COLO829 (cell line): ENCODE measurements at regions not wholly inside any gene's neighbourhood (a gene's known extent, or its start where the extent isn't known, plus 50 kb on each side); places are given as distances from the start of the nearest gene placed in this dataset.
"Not testable (repeated sequence)": the region's sequence is repeated elsewhere in the genome, so short reads cannot be mapped to it uniquely, and the experiment has no call there.

ENCODE experiments used
- DNase-seq: peaks from one replicate; pipeline ENCODE4 v3.0.0; 2012; ENCODE audit warnings: low spot score

GRCh38 chr17:20633268-20634059 is 53.9 kb downstream of the CDRT15L2 start:
- not testable (repeated sequence) for DNase-seq

GRCh38 chr17:20640147-20640546 is 60.6 kb downstream of the CDRT15L2 start:
- not testable (repeated sequence) for DNase-seq

DNA sequence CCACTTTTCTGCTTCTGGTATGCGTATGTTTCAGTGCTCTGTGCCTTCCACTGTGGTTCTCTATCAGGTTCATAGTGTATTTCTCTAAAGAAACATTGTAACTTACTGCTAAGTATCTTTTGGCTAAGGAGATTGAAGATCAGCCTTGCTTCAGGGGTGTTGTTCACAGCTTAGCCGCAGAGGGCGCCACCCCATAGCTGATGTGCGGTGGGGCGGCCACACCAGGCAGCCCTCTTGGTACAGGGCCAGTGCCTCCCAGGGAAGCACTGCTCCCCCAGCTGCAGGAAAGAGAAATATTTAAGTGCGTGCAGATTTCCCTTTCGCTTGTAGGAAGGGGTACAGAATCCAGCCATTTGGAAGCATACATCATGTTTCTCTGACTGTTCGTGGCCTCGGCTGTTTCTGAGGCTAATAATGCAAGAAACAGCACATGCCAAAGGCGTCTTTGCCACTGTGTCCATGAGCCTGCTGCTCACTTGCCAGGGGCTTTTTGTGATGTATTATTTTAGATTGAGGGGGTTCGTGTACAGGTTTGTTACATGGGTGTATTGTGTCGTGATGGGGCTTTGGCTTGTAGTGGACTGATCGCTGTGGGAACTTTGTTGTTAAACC is 67.2 kb downstream of the CDRT15L2 start:
- DNase-seq = not testable (repeated sequence)

DNA sequence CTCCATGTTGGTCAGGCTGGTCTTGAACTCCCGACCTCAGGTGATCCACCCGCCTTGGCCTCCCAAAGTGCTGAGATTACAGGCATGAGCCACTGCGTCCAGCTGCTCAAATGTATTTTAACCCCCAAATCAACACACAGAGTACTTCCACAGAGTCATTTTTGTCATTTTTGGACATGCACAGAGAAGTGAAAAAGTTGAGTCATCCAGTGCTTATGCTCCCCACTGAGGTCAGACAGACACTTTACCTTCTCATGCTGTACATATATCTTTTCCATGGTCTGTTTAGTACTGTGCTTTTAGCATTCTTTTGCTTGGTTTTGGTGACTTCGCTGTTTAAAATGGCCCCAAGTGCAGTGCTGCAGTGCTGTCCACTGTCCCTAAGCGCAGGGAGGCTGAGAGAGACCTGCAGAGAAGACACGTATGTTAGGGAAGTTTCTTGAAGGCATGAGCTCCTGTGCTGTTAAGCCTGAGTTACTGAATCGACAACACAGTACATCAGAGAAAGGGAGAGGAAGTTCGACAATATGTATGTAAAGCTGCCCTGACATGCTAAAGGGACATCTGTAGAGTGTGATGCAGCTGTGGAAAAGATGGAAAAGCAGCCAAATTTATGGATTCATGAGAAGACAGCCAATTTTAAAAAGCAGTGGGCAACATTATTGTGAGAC is 69.7 kb downstream of the CDRT15L2 start:
- not testable (repeated sequence) for DNase-seq

DNA sequence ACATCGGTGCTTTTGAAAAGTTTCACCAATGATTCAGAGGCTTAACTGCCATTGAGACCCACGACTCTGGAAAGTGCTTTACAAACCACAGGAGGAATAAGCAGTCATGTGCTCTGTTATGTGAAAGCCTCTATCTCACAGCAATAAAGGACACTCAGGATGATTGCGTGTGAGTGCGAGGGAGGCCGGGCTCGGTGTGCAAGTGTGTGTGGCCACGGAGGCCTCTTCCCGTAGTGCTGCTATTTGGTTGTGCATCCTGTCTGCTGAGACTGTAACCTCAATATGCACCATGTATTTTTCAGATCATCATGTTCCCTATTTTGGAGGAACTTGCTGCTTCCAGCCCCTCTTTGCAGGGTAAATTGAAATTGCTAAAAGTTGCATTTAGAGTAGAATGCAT is 71.5 kb downstream of the CDRT15L2 start:
- DNase-seq = not testable (repeated sequence)

GRCh38 chr17:20651736-20652135 is 72.2 kb downstream of the CDRT15L2 start:
- not testable (repeated sequence) for DNase-seq

- not testable (repeated sequence) for DNase-seq
Measured at GRCh38 chr17:20653391-20653790, 73.9 kb downstream of the CDRT15L2 start.

DNA sequence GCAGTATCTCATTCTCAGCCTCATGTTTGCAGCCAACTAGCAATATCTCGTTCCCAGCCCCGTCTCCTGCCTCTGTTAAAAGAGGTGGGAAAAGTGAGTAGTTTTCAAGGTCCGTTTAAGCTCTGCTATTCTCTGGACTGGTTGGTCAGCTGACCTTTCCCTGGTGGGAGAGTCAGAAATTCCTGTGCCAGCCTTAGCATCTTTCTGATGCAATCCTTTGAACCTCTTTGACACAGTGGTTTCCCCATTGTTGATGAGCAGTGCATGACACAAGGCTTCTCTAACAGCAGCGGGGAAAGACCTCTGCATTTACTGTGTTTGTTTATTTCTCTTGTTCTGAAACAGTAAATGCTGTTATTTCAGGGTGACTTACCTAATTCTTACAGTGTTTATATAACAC is 74.6 kb downstream of the CDRT15L2 start:
- DNase-seq = not testable (repeated sequence)

DNA sequence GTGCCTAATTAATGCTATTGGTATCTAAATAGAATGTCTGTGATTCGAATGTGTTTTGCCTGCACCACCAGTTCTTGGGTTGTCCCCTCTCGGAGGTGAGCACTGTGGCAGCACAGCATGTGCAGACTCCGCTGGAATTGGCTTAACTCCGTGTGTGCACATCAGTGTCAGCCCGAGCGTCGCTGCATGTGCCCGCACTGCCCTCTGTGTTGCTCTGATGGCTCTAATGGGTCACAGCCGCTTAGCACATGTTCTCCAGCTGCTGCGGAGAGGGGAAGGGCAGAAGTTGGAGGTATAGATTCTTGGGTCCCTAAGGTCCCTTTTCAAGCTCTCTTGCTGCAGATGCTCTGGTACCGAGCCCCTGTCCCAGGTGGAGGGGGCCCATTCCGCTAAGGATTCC is 75.1 kb downstream of the CDRT15L2 start:
- not testable (repeated sequence) for DNase-seq

DNA sequence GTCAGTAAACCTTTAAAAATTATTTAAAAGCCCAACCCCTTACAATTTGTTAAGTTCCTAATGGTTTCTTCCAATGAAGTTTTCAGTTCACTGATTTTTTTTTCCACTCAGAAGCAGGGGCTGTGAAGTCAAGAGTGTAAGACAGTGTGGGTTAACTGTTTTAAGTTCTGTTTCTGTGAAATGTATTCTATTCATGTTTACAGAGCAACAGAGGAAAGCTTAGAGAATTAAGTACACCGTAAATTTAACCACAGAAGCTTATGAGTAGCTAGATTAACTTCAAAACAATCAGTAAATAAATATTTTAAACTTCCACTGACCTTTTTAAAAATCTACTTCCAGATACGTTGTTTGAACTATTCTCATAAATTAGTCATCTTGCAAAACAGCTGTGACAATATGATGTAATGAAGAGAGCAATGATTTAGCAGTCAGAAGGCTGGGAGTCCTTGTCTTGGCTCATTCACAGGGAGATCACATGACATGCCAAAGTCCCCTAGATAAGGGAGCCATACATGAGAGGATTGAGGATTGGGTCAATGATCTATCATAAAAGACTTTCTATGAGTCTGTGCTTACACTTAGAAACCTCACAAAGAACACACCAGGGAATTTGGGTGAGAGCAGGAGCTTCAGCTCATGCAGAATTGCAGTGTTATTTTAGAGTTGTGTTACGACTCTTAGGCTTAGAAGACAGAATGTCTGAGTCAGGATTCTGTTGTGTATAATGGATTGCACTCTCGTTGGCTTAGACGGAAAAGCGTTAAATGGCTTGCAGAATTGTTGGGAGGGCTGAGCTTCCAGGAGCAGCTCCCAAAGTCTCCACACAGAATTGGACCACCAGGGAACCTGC is 85.8 kb downstream of the CDRT15L2 start:
- not testable (repeated sequence) for DNase-seq

DNA sequence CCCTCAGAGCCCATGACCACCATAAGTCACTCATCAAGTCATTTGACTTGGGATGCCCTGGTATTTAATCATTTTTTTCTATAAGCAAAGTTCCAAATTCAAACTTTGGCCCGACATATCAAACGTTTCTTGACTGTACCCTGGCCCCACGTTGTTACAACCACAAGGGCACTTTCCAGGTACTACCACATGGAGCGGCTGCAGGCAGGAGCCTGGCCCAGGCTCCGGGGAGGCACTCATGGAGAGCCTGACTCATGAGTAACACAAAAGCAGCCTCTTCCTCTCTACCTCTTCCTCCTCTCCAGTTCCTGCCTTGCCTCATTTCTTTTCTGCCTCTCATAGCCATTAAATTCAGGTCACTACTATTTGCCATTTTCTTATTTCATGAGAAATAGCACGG is 87.2 kb downstream of the CDRT15L2 start:
- DNase-seq = not testable (repeated sequence)

DNA sequence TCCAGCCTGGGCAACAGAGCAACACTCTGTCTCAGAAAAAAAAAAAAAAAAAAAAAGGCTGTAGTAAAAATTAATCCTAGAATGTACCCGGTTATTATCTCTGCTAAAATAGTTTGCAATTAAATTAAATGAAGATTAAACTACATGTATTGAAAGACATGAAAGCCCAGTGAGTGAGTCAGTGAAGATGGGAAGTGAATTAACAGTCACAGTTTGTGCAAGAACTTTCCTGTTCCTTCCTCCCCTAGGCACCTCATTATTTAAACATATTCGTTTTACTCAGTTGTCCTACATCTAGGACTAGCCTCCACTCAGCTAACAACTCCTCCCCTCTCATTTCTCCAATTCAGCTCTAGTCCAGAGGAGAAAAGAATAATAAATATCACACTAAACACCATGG is 88.2 kb downstream of the CDRT15L2 start:
- DNase-seq = not testable (repeated sequence)

GRCh38 chr17:20668316-20668715 is 88.8 kb downstream of the CDRT15L2 start:
- not testable (repeated sequence) for DNase-seq

- DNase-seq = not testable (repeated sequence)
Measured at GRCh38 chr17:20668868-20669267, 89.3 kb downstream of the CDRT15L2 start.

- not testable (repeated sequence) for DNase-seq
Measured at GRCh38 chr17:20670506-20670905, 91.0 kb downstream of the CDRT15L2 start.

DNA sequence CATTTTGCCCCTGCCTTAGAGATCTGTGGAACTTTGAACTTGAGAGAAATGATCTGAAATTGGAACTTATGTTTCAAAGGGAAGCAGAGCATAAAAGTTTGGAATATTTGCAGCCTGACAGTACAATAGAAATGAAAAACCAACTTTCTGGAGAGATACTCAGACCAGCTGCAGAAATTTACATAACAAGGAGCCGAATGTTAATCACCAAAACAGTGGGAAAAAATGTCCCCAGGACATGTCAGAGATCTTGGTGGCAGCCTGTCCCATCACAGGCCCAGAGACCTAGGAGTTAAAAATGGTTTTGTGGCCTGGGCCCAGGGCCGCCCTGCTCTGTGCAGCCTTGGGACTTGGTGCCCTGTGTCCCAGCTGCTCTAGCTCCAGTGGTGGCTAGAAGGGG is 94.8 kb downstream of the CDRT15L2 start:
- not testable (repeated sequence) for DNase-seq

DNA sequence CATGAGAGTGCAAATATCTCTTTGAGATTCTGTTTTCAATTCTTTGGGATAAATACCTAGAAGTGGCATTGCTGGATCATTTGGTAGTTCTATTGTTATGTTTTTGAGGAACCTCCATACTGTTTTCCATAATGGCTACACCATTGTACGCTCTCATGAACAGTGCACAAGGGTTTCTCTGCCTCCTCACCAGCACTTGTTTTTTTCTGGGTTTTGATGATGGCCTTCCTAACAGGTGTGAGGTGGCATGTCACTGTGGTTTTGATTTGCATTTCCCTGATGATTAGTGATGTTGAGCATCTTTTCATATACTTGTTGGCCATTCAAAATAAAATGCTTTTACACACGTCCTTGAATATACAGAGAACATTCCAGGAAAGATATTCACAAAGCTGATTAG is 96.2 kb downstream of the CDRT15L2 start:
- not testable (repeated sequence) for DNase-seq

- not testable (repeated sequence) for DNase-seq
Measured at GRCh38 chr17:20676656-20677055, 97.1 kb downstream of the CDRT15L2 start.

DNA sequence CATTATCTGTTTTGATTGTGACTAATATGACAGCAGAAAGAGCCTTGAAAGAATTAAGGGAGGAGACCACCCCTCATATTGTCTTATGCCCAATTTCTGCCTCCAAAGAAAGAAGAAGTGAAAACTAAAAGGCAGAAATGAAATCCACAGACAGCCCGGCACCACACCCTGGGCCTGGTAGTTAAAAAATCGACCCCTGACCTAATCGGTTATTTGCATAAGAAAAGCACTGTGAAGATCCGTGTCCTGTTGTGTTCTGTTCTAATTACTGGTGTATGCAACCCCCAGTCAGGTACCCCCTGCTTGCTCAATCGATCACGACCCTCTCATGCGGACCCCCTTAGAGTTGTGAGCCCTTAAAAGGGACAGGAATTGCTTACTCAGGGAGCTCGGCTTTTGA is 97.9 kb downstream of the CDRT15L2 start:
- DNase-seq = not testable (repeated sequence)

DNA sequence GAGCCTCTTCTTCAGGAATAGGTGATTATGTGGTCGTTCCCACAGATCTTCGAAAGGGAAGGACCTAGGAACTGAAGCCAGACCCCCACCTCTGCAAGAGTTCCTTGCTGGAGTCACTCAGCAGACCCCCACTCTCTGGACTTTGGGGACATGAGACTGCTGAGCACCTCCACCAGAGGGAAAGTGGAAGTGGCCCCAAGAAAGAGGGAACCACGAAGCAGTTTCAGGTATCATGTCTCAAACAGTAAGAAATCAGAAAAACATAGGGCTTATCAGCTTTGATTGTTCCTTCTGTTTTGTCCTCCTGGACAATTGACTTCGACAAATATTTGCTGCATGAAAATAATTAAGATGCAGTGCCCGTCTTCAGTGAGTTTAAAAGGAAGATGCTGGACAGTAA is 98.9 kb downstream of the CDRT15L2 start:
- not testable (repeated sequence) for DNase-seq

DNA sequence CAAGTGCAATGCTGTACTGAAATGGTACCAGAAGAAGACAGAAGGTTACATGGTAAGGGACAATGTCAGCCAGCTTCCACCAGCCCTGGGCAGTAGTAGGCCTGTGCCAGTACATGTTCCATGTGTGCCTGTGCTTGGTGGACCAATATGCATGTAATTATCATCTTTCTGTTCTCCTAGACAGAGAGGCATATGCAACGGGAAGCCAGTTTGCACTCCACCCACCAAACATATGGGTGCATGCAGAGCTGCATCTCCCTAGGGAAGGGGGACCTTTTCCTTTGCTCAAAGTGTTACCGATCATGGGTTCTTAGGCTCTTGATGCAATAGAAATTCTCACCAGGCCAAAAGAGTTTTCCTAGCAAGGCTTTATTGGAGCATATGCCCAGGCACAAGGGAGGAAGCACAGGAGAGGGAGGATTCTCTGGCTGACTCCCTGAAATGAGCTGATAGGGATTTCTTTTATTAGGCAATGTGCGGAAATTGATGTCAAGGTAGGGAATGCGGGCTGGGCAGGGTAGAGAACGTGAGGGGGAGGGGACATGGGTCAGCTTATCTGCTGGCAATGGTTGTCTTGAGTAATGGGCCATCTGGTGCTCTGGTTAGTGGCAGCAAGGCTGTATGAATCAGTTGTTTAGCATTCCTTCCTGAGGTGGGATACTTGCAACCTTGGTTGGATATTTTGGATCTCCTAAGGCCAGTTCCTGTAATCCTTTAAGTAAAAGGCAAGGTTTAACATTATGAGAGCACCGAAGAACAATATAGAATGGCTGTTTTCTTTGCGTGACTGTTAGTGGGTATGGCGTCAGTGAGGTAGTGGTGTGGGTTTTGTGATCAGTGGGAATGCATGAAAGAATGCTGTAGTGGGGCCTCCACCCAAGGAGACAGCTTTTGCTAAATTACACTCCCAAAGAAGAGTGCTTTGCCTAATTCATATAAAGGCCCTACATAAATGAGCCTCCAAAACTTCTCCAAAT is 102.5 kb downstream of the CDRT15L2 start:
- not testable (repeated sequence) for DNase-seq
